MCF 10A (cell line): ENCODE measurements at regions not wholly inside any gene's neighbourhood (a gene's known extent, or its start where the extent isn't known, plus 50 kb on each side); places are given as distances from the start of the nearest gene placed in this dataset.

ENCODE experiments used
- BruUV-seq: library from RNA; stranded (reverse); fragments of 400-500 nt; replicated peaks from 2 replicates; lab custom pipeline; 2021; lab: Mats Ljungman, UMichigan
- CTCF ChIA-PET: fragments of 300-600 bp; sonication (Branson Sonifier 250); formaldehyde crosslinking; extraction: SDS; loops from one replicate; lab custom pipeline; 2021; ENCODE audit warnings: antibody characterized with exemption, inconsistent platforms; lab: Yijun Ruan, JAX
- POLR2A ChIA-PET: fragments of 300-600, 350-650 bp; sonication (Branson Sonifier 250); formaldehyde crosslinking; extraction: SDS; loops from one replicate; lab custom pipeline; 2020; ENCODE audit warnings: antibody characterized with exemption, inconsistent platforms; lab: Yijun Ruan, JAX
- DNase-seq: peaks from one replicate; pipeline ENCODE4 v3.0.0-alpha.2; 2018; ENCODE audit not compliant: unreplicated experiment
- H3K27ac Mint-ChIP-seq: one replicate; pipeline ENCODE4 v1.8.0; 2022; ENCODE audit warnings: mild to moderate bottlenecking, low read depth, mixed read lengths; ENCODE audit not compliant: unreplicated experiment
- H3K27me3 Mint-ChIP-seq: one replicate; pipeline ENCODE4 v1.8.0; 2022; ENCODE audit warnings: mixed read lengths; ENCODE audit not compliant: insufficient read depth, unreplicated experiment
- H3K36me3 Mint-ChIP-seq: one replicate; pipeline ENCODE4 v1.8.0; 2022; ENCODE audit warnings: mild to moderate bottlenecking, moderate library complexity, mixed read lengths; ENCODE audit not compliant: insufficient read depth, unreplicated experiment
- H3K4me1 Mint-ChIP-seq: one replicate; pipeline ENCODE4 v1.8.0; 2022; ENCODE audit warnings: mixed read lengths; ENCODE audit not compliant: insufficient read depth, unreplicated experiment
- H3K4me3 Mint-ChIP-seq: one replicate; pipeline ENCODE4 v1.8.0; 2022; ENCODE audit warnings: mild to moderate bottlenecking, moderate library complexity, mixed read lengths; ENCODE audit not compliant: unreplicated experiment
- H3K9me3 Mint-ChIP-seq: one replicate; pipeline ENCODE4 v1.8.0; 2022; ENCODE audit warnings: mixed read lengths; ENCODE audit not compliant: unreplicated experiment
- CTCF ChIP-seq: fragments of 200-600 bp; IDR thresholded peaks from one replicate; pipeline ENCODE4 v1.8.0; 2022; ENCODE audit warnings: antibody characterized with exemption, mild to moderate bottlenecking; ENCODE audit not compliant: unreplicated experiment
- intact Hi-C: fragments of 100-400 bp; cut with micrococcal nuclease; formaldehyde crosslinking; loops from 2 replicates; pipeline ENCODE4 v1.14.1; 2022

GRCh38 chr1:29835874-29836273 lies 599.6 kb downstream of the PTPRU start:
- no peaks in the 10 kb centered on the region for H3K36me3 Mint-ChIP-seq
- ChIA-PET POLR2A (interaction anchor here (0.8 kb wide), 1 partner anchor 734 kb away, joined by 3 read pairs; no protein-coding TSS in a partner anchor), CTCF (interaction anchor here (0.6 to 1.2 kb wide), 4 partner anchors 8 to 616 kb away, joined by 3 to 5 read pairs (median 3); no protein-coding TSS in a partner anchor)
- TF ChIP-seq CTCF: no peak
- H3K4me3 Mint-ChIP-seq: no peak overlapping the region
- intact Hi-C loops: no loop called here
- peaks cover 51% of the 10 kb centered on the region for H3K27me3 Mint-ChIP-seq
- BruUV-seq: no TSS peak
- H3K4me1 Mint-ChIP-seq: no peaks in the 10 kb centered on the region
- no peak for DNase-seq
- no peaks in the 10 kb centered on the region for H3K9me3 Mint-ChIP-seq
- no peak overlapping the region for H3K27ac Mint-ChIP-seq

- ChIA-PET CTCF (interaction anchor here (0.6 to 1.2 kb wide), 4 partner anchors 9 to 615 kb away, joined by 3 to 5 read pairs (median 3); no protein-coding TSS in a partner anchor), POLR2A (interaction anchor here (0.8 kb wide), 1 partner anchor 735 kb away, joined by 3 read pairs; no protein-coding TSS in a partner anchor)
- no peak for DNase-seq
- peaks cover 55% of the 10 kb centered on the region for H3K27me3 Mint-ChIP-seq
- BruUV-seq: no TSS peak
- no peaks in the 10 kb centered on the region for H3K36me3 Mint-ChIP-seq
- H3K4me3 Mint-ChIP-seq: no peak overlapping the region
- intact Hi-C loops: no loop called here
- H3K4me1 Mint-ChIP-seq: no peaks in the 10 kb centered on the region
- TF ChIP-seq CTCF: no peak
- no peaks in the 10 kb centered on the region for H3K9me3 Mint-ChIP-seq
- no peak overlapping the region for H3K27ac Mint-ChIP-seq
These were observed 599.1 kb downstream of the PTPRU start for GRCh38 chr1:29835406-29835805.

- Mint-ChIP-seq H3K27ac (no peak overlapping the region), H3K27me3 (peaks cover 53% of the 10 kb centered on the region), H3K36me3 (no peaks in the 10 kb centered on the region), H3K9me3 (no peaks in the 10 kb centered on the region), H3K4me1 (no peaks in the 10 kb centered on the region), H3K4me3 (no peak overlapping the region)
- intact Hi-C loops: no loop called here
- CTCF ChIA-PET: interaction anchor here (0.7 to 1.8 kb wide), 3 partner anchors 35 to 491 kb away, joined by 3 to 6 read pairs (median 3); no protein-coding TSS in a partner anchor
- no peak for TF ChIP-seq CTCF
- BruUV-seq: no TSS peak
- POLR2A ChIA-PET: no interaction called here
- no peak for DNase-seq
These were observed 597.3 kb downstream of the PTPRU start for GRCh38 chr1:29833581-29833980.

- H3K9me3 Mint-ChIP-seq: no peaks in the 10 kb centered on the region
- DNase-seq: no peak
- ChIA-PET CTCF (interaction anchor here (0.7 to 1.8 kb wide), 3 partner anchors 34 to 491 kb away, joined by 3 to 6 read pairs (median 3); no protein-coding TSS in a partner anchor), POLR2A (interaction anchor here (1.6 kb wide), 1 partner anchor 39 kb away, joined by 4 read pairs; no protein-coding TSS in a partner anchor)
- no peak overlapping the region for H3K27ac Mint-ChIP-seq
- H3K36me3 Mint-ChIP-seq: no peaks in the 10 kb centered on the region
- TF ChIP-seq CTCF: no peak
- peaks cover 50% of the 10 kb centered on the region for H3K27me3 Mint-ChIP-seq
- no TSS peak for BruUV-seq
- no peaks in the 10 kb centered on the region for H3K4me1 Mint-ChIP-seq
- no peak overlapping the region for H3K4me3 Mint-ChIP-seq
- intact Hi-C loops: no loop called here
These were observed 596.6 kb downstream of the PTPRU start for GRCh38 chr1:29832936-29833335.
